ENCODE measurements at regions not wholly inside any gene's neighbourhood (a gene's known extent, or its start where the extent isn't known, plus 50 kb on each side); places are given as distances from the start of the nearest gene placed in this dataset.

DNA sequence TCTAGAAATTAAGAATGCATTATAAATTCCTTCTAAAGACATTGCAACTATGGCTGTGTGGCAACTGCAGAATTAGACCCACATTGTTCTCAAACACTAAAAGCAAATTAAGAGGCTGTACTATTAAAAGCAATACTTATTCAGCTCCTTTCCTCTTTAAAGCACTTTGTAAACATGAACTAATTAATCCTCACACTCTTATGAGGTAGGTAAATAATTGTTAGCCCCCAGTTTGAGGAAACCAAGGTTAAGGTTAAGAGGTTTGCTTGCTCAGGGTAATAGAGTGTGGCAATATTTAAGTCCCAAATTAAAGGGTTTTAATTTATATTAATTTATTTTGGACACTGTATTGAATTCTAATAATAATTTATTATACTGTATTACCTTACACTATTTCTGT lies 553.8 kb downstream of the LRRIQ3 start:
- TF ChIP-seq, protein P1, sequence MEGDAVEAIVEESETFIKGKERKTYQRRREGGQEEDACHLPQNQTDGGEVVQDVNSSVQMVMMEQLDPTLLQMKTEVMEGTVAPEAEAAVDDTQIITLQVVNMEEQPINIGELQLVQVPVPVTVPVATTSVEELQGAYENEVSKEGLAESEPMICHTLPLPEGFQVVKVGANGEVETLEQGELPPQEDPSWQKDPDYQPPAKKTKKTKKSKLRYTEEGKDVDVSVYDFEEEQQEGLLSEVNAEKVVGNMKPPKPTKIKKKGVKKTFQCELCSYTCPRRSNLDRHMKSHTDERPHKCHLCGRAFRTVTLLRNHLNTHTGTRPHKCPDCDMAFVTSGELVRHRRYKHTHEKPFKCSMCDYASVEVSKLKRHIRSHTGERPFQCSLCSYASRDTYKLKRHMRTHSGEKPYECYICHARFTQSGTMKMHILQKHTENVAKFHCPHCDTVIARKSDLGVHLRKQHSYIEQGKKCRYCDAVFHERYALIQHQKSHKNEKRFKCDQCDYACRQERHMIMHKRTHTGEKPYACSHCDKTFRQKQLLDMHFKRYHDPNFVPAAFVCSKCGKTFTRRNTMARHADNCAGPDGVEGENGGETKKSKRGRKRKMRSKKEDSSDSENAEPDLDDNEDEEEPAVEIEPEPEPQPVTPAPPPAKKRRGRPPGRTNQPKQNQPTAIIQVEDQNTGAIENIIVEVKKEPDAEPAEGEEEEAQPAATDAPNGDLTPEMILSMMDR (IDR thresholded peaks at IDR 0.05): no peak
- no peak for TF ChIP-seq POLR2A (IDR thresholded peaks at IDR 0.05)

Data from heart left ventricle (tissue), 13 donors.